ENCODE measurements at regions not wholly inside any gene's neighbourhood (a gene's known extent, or its start where the extent isn't known, plus 50 kb on each side); places are given as distances from the start of the nearest gene placed in this dataset.
"Not testable (repeated sequence)": the region's sequence is repeated elsewhere in the genome, so short reads cannot be mapped to it uniquely, and the experiment has no call there.

DNA sequence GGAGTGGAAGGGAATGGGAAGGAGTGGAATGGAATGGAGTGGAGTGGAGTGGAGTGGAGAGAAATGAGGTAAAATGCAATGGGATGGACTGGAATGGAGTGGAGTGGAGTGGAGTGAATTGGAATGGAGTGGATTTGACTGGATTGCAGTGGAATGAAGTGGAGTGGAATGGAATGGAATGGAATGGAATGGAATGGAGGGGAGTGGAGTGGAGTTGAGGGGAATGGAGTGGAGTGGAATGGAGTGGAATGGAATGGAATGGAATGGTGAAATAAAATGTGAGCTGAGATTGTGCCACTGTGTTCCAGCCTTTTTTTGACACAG, 1274.1 kb upstream of the TPTE start:
- not testable (repeated sequence) for TF ChIP-seq POLR2A (IDR thresholded peaks at IDR 0.05)
- TF ChIP-seq, protein P1, sequence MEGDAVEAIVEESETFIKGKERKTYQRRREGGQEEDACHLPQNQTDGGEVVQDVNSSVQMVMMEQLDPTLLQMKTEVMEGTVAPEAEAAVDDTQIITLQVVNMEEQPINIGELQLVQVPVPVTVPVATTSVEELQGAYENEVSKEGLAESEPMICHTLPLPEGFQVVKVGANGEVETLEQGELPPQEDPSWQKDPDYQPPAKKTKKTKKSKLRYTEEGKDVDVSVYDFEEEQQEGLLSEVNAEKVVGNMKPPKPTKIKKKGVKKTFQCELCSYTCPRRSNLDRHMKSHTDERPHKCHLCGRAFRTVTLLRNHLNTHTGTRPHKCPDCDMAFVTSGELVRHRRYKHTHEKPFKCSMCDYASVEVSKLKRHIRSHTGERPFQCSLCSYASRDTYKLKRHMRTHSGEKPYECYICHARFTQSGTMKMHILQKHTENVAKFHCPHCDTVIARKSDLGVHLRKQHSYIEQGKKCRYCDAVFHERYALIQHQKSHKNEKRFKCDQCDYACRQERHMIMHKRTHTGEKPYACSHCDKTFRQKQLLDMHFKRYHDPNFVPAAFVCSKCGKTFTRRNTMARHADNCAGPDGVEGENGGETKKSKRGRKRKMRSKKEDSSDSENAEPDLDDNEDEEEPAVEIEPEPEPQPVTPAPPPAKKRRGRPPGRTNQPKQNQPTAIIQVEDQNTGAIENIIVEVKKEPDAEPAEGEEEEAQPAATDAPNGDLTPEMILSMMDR (IDR thresholded peaks at IDR 0.05), result not testable (repeated sequence)

All from body of pancreas (tissue), 4 donors.